NB4 (cell line): ENCODE measurements at regions not wholly inside any gene's neighbourhood (a gene's known extent, or its start where the extent isn't known, plus 50 kb on each side); places are given as distances from the start of the nearest gene placed in this dataset.

Experiments used
- MAX ChIP-seq: IDR thresholded peaks from 2 replicates; pipeline ENCODE4 v1.6.1; 2011; ENCODE audit warnings: low read depth, low read length
- MYC ChIP-seq: IDR thresholded peaks from 2 replicates; pipeline ENCODE4 v1.6.1; 2011; ENCODE audit warnings: low read depth, low read length
- POLR2A ChIP-seq: IDR thresholded peaks from 2 replicates; pipeline ENCODE4 v1.6.1; 2011; ENCODE audit warnings: mild to moderate bottlenecking; ENCODE audit not compliant: insufficient read length; ENCODE audit errors: extremely low read depth
- TF ChIP-seq, protein P1 (sequence below): IDR thresholded peaks from one replicate; pipeline ENCODE4 v1.5.1; 2012; ENCODE audit warnings: low read depth, low read length

- TF ChIP-seq, protein P1, sequence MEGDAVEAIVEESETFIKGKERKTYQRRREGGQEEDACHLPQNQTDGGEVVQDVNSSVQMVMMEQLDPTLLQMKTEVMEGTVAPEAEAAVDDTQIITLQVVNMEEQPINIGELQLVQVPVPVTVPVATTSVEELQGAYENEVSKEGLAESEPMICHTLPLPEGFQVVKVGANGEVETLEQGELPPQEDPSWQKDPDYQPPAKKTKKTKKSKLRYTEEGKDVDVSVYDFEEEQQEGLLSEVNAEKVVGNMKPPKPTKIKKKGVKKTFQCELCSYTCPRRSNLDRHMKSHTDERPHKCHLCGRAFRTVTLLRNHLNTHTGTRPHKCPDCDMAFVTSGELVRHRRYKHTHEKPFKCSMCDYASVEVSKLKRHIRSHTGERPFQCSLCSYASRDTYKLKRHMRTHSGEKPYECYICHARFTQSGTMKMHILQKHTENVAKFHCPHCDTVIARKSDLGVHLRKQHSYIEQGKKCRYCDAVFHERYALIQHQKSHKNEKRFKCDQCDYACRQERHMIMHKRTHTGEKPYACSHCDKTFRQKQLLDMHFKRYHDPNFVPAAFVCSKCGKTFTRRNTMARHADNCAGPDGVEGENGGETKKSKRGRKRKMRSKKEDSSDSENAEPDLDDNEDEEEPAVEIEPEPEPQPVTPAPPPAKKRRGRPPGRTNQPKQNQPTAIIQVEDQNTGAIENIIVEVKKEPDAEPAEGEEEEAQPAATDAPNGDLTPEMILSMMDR = no peak
- TF ChIP-seq MAX (no peak), POLR2A (no peak), MYC (no peak)
Measured at GRCh38 chrX:128396601-128397000, 344.4 kb upstream of the ACTRT1 start.
